Amygdala (tissue), 56 donors: ENCODE measurements at regions not wholly inside any gene's neighbourhood (a gene's known extent, or its start where the extent isn't known, plus 50 kb on each side); places are given as distances from the start of the nearest gene placed in this dataset.
"Not testable (repeated sequence)": the region's sequence is repeated elsewhere in the genome, so short reads cannot be mapped to it uniquely, and the experiment has no call there.

Experiments used
- DNase-seq, 56 donors: peaks; one replicate each; lab custom pipeline; 2025; lab: John Stamatoyannopoulos, UW

DNA sequence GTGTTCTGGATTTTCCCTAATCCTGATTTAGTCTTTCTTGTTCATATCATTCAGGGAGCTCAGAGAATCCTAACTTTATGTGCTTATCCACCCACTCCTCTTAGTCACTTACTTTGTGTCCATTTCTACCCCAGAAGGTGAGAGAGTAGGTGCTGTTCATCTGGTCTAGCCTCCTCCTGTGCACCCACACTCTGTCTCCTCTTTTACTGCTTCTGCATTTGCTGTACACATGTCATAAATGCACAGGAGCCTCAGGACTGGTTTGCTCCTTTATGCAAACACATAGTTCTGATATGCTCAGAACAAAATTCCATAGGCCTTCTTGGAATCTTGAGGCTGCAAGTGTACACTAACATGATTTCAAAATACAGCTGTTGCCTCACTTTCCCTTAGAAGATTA is 1014.7 kb downstream of the PRIM2 start:
- peak in 6 of 56 donors; percentile 0 to 10 (median 1) for DNase-seq

DNA sequence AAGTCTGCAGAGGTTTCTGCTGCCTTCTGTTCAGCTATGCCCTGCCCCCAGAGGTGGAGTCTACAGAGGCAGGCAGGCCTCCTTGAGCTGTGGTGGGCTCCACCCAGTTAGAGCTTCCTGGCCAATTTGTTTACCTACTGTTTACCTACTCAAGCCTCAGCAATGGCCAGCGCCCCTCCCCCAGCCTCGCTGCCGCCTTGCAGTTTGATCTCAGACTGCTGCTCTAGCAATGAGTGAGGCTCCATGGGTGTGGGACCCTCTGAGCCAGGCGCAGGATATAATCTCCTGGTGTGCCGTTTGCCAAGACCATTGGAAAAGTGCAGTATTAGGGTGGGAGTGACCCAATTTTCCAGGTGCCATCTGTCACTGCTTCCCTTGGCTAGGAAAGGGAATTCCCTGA is 1024.9 kb downstream of the PRIM2 start:
- DNase-seq, result not testable (repeated sequence)

DNA sequence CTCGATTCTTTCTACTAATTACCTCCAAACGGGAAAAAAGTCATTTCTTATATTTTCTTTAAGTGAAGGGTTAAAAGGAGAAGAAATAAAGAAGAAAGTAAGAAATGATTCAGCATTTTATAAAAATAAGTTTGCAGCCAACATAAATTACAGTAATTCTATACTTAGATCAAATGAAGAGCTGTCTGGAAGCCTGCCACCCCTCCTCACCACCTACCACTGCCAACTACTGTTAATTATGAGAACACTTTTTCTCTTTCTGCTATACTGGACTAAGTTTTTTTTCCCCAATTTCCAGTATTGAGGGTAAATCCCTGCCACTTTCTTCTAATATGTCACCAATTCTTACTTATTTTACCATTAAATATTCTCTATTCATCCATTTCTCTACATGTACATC is 1030.1 kb downstream of the PRIM2 start:
- DNase-seq, result peak in 7 of 56 donors; percentile 2 to 25 (median 3)

DNA sequence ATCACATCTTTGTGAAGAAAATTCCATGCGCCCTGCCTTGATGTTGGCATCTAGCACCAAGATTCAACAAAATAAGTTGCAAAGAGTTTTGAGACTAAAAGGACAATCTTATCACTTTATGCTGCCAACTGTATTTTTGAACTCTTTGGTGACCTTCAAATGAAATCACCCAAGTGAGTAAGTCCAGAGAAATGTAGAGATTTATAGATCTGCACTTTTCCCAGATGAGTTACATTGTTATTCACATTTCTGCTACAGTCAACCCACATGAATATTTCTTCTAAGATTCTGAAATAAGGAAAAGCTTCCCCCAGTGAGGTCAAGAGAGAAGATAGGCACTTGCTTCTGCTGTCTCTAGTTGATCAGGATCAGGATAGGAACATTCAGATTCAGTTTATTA is 1034.2 kb downstream of the PRIM2 start:
- not testable (repeated sequence) for DNase-seq

DNA sequence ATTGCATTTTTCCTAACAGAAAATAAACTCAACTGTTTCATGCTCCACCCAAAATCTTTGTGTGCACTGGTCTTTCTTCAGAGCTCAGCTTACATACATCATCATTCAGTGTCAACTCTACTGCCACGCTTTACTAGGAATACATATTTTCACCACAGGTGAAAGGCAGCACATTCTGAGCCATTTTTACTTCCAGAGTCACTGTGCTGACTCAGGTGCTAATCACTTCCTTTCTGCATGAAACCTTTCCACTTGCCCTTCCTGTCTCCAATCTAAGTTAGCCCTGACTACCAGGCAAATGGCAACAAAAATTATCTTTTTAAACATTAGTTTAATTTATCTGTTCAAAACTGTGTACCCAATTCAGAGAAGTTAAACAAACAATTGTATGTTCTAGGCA is 1041.0 kb downstream of the PRIM2 start:
- DNase-seq, result not testable (repeated sequence)

DNA sequence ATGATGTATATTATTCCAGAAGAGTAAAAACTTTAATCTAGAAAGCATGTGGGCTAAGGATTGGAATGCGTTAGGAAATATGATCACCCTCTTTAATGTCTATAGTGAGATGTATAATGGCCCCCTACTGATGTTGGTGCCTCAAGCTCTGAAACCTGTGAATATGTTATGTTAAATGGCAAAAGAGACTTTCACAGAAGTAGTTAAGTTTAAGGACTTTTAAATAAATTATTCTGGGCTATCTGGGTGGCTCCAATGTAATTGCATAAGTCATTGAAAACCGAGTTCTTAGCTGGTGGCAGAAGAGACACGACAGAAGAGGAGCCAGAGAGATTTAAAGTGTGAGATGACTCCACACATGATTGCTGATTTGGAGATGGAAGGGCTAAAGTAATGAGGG is 1048.4 kb downstream of the PRIM2 start:
- not testable (repeated sequence) for DNase-seq

DNA sequence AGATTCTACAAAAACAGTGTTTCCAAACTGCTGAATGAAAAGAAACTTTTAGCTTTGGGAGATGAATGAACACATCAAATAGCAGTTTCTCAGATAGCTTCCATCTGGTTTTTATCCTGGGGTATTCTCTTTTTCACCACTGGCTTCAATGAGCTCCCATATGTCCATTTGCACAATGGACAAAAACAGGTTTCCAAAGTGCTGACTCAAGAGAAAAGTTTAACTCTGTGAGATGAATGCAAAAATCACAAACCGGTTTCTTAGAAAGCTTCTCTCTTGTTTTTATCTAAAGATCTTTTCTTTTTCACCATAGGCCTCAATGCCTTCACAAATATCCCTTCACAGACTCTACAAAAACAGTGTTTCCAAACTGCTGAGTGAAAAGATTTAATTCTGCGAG is 1089.2 kb downstream of the PRIM2 start:
- DNase-seq, result not testable (repeated sequence)

DNA sequence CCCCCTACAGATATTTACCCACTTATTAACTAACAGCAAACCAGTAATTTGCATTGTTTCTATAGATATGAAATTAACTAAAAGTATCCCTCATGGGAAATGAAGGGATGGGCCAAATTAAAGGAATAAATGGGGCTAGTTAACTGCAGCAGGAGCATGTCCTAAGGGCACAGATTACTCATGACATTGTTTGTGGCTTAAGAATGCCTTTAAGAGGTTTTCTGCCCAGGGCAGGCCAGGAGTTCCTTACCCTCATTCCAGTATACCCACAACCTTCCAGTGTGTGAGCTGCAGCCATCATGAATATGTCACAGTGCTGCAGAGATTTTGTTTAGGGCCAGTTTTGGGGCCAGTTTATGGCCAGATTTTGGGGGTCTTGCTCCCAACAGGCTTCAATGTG is 1101.9 kb downstream of the PRIM2 start:
- no peak for DNase-seq
